WTC11 (cell line): ENCODE measurements at regions not wholly inside any gene's neighbourhood (a gene's known extent, or its start where the extent isn't known, plus 50 kb on each side); places are given as distances from the start of the nearest gene placed in this dataset.

Experiments used
- ATAC-seq: fragments of 200-7000 bp; cut with Tn5 transposase; 2 replicates; pipeline ENCODE4 v1.10.0; 2021; ENCODE audit warnings: mild to moderate bottlenecking, moderate library complexity
- CTCF ChIA-PET: fragments of 300-600 bp; sonication (Branson Sonifier 250); formaldehyde crosslinking; loops from one replicate; lab custom pipeline; 2021; ENCODE audit warnings: antibody characterized with exemption; lab: Charles Lee
- POLR2A ChIA-PET: fragments of 350-600 bp; sonication (Branson Sonifier 250); formaldehyde crosslinking; loops from one replicate; lab custom pipeline; 2021; ENCODE audit warnings: antibody characterized with exemption; lab: Charles Lee
- DNase-seq: peaks from one replicate; pipeline ENCODE4 v3.0.0; 2021; ENCODE audit warnings: low spot score
- H3K27ac Mint-ChIP-seq: 2 replicates; pipeline ENCODE4 v1.8.0; 2021; ENCODE audit warnings: mixed read lengths
- H3K27me3 Mint-ChIP-seq: 2 replicates; pipeline ENCODE4 v1.8.0; 2021; ENCODE audit warnings: low read depth, mild to moderate bottlenecking, moderate library complexity, mixed read lengths
- H3K36me3 Mint-ChIP-seq: 2 replicates; pipeline ENCODE4 v1.8.0; 2021; ENCODE audit warnings: mixed read lengths
- H3K4me1 Mint-ChIP-seq: 2 replicates; pipeline ENCODE4 v1.8.0; 2022; ENCODE audit warnings: mixed read lengths
- H3K4me3 Mint-ChIP-seq: 2 replicates; pipeline ENCODE4 v1.8.0; 2021; ENCODE audit warnings: mild to moderate bottlenecking, moderate library complexity, mixed read lengths
- H3K9me3 Mint-ChIP-seq: 2 replicates; pipeline ENCODE4 v1.8.0; 2021; ENCODE audit warnings: mixed read lengths
- AR ChIP-seq: fragments of 250-450 bp; sonication (Bioruptor Pico); IDR thresholded peaks from 2 replicates; pipeline ENCODE4 v1.9.0; 2021; ENCODE audit warnings: mild to moderate bottlenecking
- ARID4B ChIP-seq: sonication (generic); formaldehyde crosslinking; IDR thresholded peaks from 2 replicates; pipeline ENCODE4 v1.8.0; 2023; ENCODE audit warnings: missing genetic modification reagents, mild to moderate bottlenecking, borderline replicate concordance
- E2F5 ChIP-seq: sonication (generic); formaldehyde crosslinking; IDR thresholded peaks from 2 replicates; pipeline ENCODE4 v1.8.1; 2022; ENCODE audit warnings: mild to moderate bottlenecking, moderate library complexity, missing genetic modification reagents
- ELF4 ChIP-seq: sonication (generic); formaldehyde crosslinking; IDR thresholded peaks from 2 replicates; pipeline ENCODE4 v1.8.1; 2022; ENCODE audit warnings: low read depth, mild to moderate bottlenecking, moderate library complexity, missing genetic modification reagents
- FOXP1 ChIP-seq: sonication (generic); formaldehyde crosslinking; IDR thresholded peaks from 2 replicates; pipeline ENCODE4 v1.8.0; 2022; ENCODE audit warnings: missing genetic modification reagents, mild to moderate bottlenecking, moderate library complexity, borderline replicate concordance
- HMGA2 ChIP-seq: fragments of 250-450 bp; sonication (Bioruptor Pico); IDR thresholded peaks from 2 replicates; pipeline ENCODE4 v1.4.0; 2021; ENCODE audit warnings: mild to moderate bottlenecking, moderate library complexity
- KAT7 ChIP-seq: sonication (generic); formaldehyde crosslinking; IDR thresholded peaks from 2 replicates; pipeline ENCODE4 v1.8.1; 2023; ENCODE audit warnings: missing genetic modification reagents, mild to moderate bottlenecking, borderline replicate concordance
- MXD4 ChIP-seq: fragments of 250-450 bp; sonication (Bioruptor Pico); IDR thresholded peaks from 2 replicates; pipeline ENCODE4 v1.8.0; 2021; ENCODE audit warnings: mild to moderate bottlenecking, moderate library complexity, borderline replicate concordance
- NFE2L1 ChIP-seq: sonication (generic); formaldehyde crosslinking; IDR thresholded peaks from 2 replicates; pipeline ENCODE4 v1.8.1; 2023; ENCODE audit warnings: missing genetic modification reagents
- NR2C2 ChIP-seq: sonication (generic); formaldehyde crosslinking; IDR thresholded peaks from 2 replicates; pipeline ENCODE4 v1.8.0; 2022; ENCODE audit warnings: mild to moderate bottlenecking, missing genetic modification reagents
- OVOL2 ChIP-seq: fragments of 250-450 bp; sonication (Bioruptor Pico); IDR thresholded peaks from 2 replicates; pipeline ENCODE4 v1.9.0; 2021; ENCODE audit warnings: mild to moderate bottlenecking, borderline replicate concordance
- PRRX2 ChIP-seq: fragments of 250-450 bp; sonication (Bioruptor Pico); IDR thresholded peaks from 2 replicates; pipeline ENCODE4 v1.8.0; 2021; ENCODE audit warnings: mild to moderate bottlenecking
- TCF7 ChIP-seq: sonication (generic); formaldehyde crosslinking; IDR thresholded peaks from 2 replicates; pipeline ENCODE4 v1.8.0; 2022; ENCODE audit warnings: mild to moderate bottlenecking, low read depth, missing genetic modification reagents, moderate library complexity
- ZSCAN18 ChIP-seq: fragments of 250-450 bp; sonication (Bioruptor Pico); IDR thresholded peaks from 2 replicates; pipeline ENCODE4 v2.1.2; 2022; ENCODE audit warnings: mild to moderate bottlenecking, moderate library complexity

GRCh38 chr12:18204053-18204452, 57.3 kb upstream of the PIK3C2G start:
- Mint-ChIP-seq H3K4me3 (no peak overlapping the region), H3K27me3 (no peaks in the 10 kb centered on the region), H3K36me3 (no peaks in the 10 kb centered on the region), H3K27ac (no peak overlapping the region), H3K9me3 (no peaks in the 10 kb centered on the region), H3K4me1 (peaks cover 3% of the 10 kb centered on the region; the same call in 1 of the 2 replicates)
- ChIA-PET CTCF (no interaction called here), POLR2A (no interaction called here)
- TF ChIP-seq HMGA2 (CRISPR knock-in tag) (no peak), NFE2L1 (CRISPR knock-in tag) (no peak), PRRX2 (no peak), FOXP1 (CRISPR knock-in tag) (no peak), NR2C2 (CRISPR knock-in tag) (no peak), OVOL2 (no peak), KAT7 (CRISPR knock-in tag) (no peak), ARID4B (CRISPR knock-in tag) (no peak)
- DNase-seq: no peak
- no peak for ATAC-seq

- no peak for DNase-seq
- Mint-ChIP-seq H3K9me3 (peaks cover 30% of the 10 kb centered on the region), H3K4me1 (no peaks in the 10 kb centered on the region), H3K27ac (no peak overlapping the region), H3K36me3 (peaks cover 26% of the 10 kb centered on the region), H3K27me3 (peaks cover 6% of the 10 kb centered on the region; the same call in 1 of the 2 replicates), H3K4me3 (no peak overlapping the region)
- ATAC-seq: no peak
- ChIA-PET CTCF (no interaction called here), POLR2A (no interaction called here)
- no peak for TF ChIP-seq E2F5 (CRISPR knock-in tag)
Measured at GRCh38 chr12:18192119-18192518, 69.2 kb upstream of the PIK3C2G start.

- Mint-ChIP-seq H3K36me3 (no peaks in the 10 kb centered on the region), H3K27me3 (no peaks in the 10 kb centered on the region), H3K27ac (no peak overlapping the region), H3K4me1 (peaks cover 7% of the 10 kb centered on the region), H3K4me3 (no peak overlapping the region), H3K9me3 (peaks cover 13% of the 10 kb centered on the region)
- no peak for DNase-seq
- ChIA-PET POLR2A (no interaction called here), CTCF (no interaction called here)
- no peak for ATAC-seq
- TF ChIP-seq AR (CRISPR knock-in tag) (no peak), ELF4 (CRISPR knock-in tag) (no peak), ZSCAN18 (CRISPR knock-in tag) (no peak), MXD4 (CRISPR knock-in tag) (no peak), NFE2L1 (CRISPR knock-in tag) (no peak), TCF7 (CRISPR knock-in tag) (no peak)
Measured at GRCh38 chr12:18183141-18183540, 78.2 kb upstream of the PIK3C2G start.
